HG03066 (cell line): ENCODE measurements at regions not wholly inside any gene's neighbourhood (a gene's known extent, or its start where the extent isn't known, plus 50 kb on each side); places are given as distances from the start of the nearest gene placed in this dataset.

Source experiments
- ATAC-seq: cut with Tn5 transposase; IDR thresholded peaks from one replicate; pipeline ENCODE4 v1.9.1; 2021; ENCODE audit warnings: low read depth; ENCODE audit not compliant: unreplicated experiment

DNA sequence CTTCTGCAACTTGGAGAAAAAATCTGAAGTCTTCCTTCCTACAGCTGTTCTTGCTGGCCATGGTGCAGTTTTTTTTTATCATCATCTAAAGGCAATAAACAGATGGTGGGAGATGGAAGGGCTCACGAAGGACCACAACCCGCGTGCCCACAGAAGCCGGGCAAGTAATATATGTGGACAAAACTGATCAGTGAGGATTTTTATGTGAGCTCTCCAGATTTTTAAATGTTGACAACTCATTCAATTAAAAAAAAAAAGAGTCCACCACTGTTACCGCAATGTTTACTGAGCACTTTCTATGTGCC, 55.9 kb upstream of the CREB1 start:
- no peak for ATAC-seq

DNA sequence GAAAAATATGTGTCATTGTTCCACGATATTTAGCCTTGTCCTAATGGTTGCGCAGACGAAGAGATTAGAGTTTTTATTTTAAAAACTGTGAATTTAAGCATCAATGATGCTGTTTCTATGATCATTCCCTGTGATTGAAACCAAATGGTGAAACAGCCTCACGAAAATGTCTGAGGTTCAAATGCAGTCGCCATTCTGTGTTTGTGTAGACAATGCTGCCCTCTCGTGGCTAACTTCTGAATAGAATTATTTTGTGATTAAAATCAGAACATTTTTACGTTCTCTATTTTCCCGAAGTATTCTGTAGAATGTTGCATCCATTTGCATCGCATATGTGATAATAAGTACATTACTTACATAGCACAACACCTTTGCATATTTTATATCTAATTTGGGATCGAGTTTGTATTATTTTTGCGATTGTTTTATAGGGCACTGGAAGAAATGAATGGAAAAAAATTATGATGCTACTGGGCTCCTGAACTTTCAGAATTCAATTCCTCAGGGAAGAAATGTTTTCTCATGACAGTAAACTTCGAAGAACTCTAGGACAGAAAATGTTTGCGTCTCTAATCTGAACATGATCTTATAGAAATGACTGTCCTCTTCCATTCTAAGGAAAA, 54.8 kb upstream of the CREB1 start:
- ATAC-seq, result no peak

DNA sequence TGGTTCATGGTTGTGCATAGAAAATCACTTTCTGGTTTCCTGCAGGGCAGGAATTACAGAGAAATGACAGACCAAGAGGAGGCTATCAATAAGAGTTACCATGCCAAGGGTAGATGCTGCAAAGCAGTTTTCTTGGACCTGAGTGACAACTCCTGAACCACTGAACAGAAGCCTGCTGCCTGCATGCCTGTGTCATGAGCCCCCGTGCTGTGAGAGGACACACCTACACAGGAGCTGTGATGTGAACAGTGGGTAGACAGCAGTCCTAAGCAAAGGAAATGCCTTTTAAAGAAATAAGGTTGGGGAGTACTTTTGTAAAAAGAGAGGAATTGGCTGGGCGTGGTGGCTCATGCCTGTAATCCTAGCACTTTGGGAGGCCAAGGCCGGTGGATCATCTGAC, 54.2 kb upstream of the CREB1 start:
- no peak for ATAC-seq

DNA sequence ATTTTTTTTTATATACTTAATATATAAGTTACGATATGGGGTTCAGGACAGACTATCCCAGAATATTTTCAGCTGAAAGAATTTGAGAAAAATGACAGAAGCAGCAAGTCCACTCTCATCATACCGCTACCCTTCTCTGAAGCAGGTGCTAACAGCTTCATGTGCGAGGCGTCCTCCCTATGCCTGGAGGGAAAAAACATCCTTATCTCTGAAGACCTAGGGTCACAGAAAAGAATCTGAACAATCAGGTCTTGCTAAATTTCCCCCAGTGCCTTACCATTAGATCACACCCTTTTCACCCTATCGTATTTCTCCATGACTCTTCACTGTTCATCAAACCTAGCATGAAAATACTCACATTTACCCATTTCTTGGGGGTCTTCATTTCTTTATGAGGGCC, 51.9 kb upstream of the CREB1 start:
- no peak for ATAC-seq

DNA sequence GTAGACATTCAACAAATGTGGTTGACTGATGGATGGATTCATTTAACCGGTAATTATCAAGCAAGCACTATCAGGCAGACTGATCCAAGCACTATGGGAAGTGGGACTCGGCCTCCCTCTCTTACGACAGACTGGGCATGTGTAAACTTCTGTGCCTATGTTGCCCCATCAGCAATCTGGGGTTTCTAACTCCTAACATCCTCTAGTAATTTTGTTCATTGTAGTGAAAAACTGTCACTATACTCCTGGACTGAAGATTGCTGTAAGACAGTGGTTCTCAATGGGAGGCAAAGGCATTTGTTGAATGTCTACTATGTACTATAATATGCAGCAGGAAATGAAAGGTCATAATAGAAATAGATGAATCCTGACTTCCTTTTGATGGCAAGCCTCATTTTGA, 51.2 kb upstream of the CREB1 start:
- no peak for ATAC-seq

DNA sequence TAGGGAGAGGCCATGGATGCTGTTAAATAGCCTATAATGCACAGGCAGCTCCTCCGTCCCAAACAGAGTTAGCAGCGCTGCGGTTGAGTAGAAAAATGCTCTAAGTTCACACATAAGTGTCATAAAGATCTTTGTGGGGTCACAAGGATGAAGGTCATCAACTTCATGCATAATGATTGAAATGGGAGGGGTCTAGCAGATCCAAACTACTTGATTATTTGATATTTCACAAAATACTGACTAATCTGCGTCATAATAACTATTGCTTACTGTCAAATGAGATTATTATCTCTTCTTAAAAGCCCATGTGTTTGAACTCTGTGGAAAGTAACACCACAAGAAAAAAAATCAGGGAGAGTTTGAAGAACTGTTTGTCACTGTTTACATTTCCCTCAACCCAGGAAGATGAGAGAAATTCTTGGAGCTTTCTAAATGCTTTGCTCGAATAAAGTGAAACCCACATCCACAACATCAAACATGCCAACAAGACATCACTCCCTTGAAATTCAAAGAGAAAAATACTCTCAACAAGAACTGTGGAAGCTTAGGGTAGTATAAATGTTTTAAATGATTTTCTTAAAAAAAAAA, 50.5 kb upstream of the CREB1 start:
- ATAC-seq, result no peak
